H9 (cell line): ENCODE measurements at regions not wholly inside any gene's neighbourhood (a gene's known extent, or its start where the extent isn't known, plus 50 kb on each side); places are given as distances from the start of the nearest gene placed in this dataset.

Experiments
- DNase-seq: peaks from one replicate; pipeline ENCODE4 v3.0.0-alpha.2; 2017
- H2AFZ ChIP-seq: one replicate; pipeline ENCODE4 v1.6.1; 2013; ENCODE audit warnings: mild to moderate bottlenecking, low read length, control low read depth, moderate library complexity
- H2AK5ac ChIP-seq: 2 replicates; pipeline ENCODE4 v1.6.1; 2013; ENCODE audit warnings: low read length, control low read depth, mixed read lengths; ENCODE audit not compliant: insufficient read length
- H2BK120ac ChIP-seq: one replicate; pipeline ENCODE4 v1.6.1; 2013; ENCODE audit warnings: low read depth, mild to moderate bottlenecking, low read length, control low read depth, inconsistent platforms; ENCODE audit not compliant: poor library complexity, severe bottlenecking
- H2BK12ac ChIP-seq: 2 replicates; pipeline ENCODE4 v1.6.1; 2013; ENCODE audit warnings: low read length, control low read depth, mixed read lengths, low read depth; ENCODE audit not compliant: insufficient read length
- H2BK15ac ChIP-seq: 2 replicates; pipeline ENCODE4 v1.6.1; 2013; ENCODE audit warnings: low read depth, low read length, control low read depth
- H2BK20ac ChIP-seq: one replicate; pipeline ENCODE4 v1.6.1; 2013; ENCODE audit warnings: low read depth, mild to moderate bottlenecking, low read length, control low read depth, inconsistent platforms; ENCODE audit not compliant: poor library complexity, severe bottlenecking
- H2BK5ac ChIP-seq: 2 replicates; pipeline ENCODE4 v1.6.1; 2013; ENCODE audit warnings: low read length, control low read depth, mixed read lengths; ENCODE audit not compliant: insufficient read length
- H3K14ac ChIP-seq: 2 replicates; pipeline ENCODE4 v1.6.1; 2013; ENCODE audit warnings: low read length, control low read depth; ENCODE audit not compliant: insufficient read depth
- H3K18ac ChIP-seq: 2 replicates; pipeline ENCODE4 v1.6.1; 2013; ENCODE audit warnings: low read depth, mild to moderate bottlenecking, mixed read lengths, low read length, control low read depth; ENCODE audit not compliant: insufficient read length
- H3K23ac ChIP-seq: 2 replicates; pipeline ENCODE4 v1.6.1; 2013; ENCODE audit warnings: low read length, control low read depth, mixed read lengths, low read depth; ENCODE audit not compliant: insufficient read length
- H3K23me2 ChIP-seq: 2 replicates; pipeline ENCODE4 v1.6.1; 2013; ENCODE audit warnings: low read depth, mild to moderate bottlenecking, mixed read lengths, low read length, control low read depth; ENCODE audit not compliant: insufficient read length, poor library complexity, severe bottlenecking
- H3K27ac ChIP-seq: 2 replicates; pipeline ENCODE4 v1.5.1; 2013; ENCODE audit warnings: low read length, control low read depth, mixed read lengths, low read depth; ENCODE audit not compliant: insufficient read length
- H3K27me3 ChIP-seq: 2 replicates; pipeline ENCODE4 v1.6.1; 2013; ENCODE audit warnings: low read length, control low read depth, inconsistent platforms; ENCODE audit not compliant: insufficient read depth
- H3K4ac ChIP-seq: 2 replicates; pipeline ENCODE4 v1.6.1; 2013; ENCODE audit warnings: low read depth, mild to moderate bottlenecking, control low read depth, inconsistent platforms, low read length, moderate library complexity
- H3K4me1 ChIP-seq: 2 replicates; pipeline ENCODE4 v1.6.1; 2013; ENCODE audit warnings: low read length, control low read depth, inconsistent platforms; ENCODE audit not compliant: insufficient read depth
- H3K4me2 ChIP-seq: 2 replicates; pipeline ENCODE4 v1.6.1; 2013; ENCODE audit warnings: low read length, control low read depth, mixed read lengths; ENCODE audit not compliant: insufficient read length, insufficient read depth
- H3K56ac ChIP-seq: 2 replicates; pipeline ENCODE4 v1.6.1; 2013; ENCODE audit warnings: low read depth, mild to moderate bottlenecking, mixed read lengths, low read length, control low read depth; ENCODE audit not compliant: insufficient read length
- H3K79me1 ChIP-seq: 2 replicates; pipeline ENCODE4 v1.6.1; 2013; ENCODE audit warnings: low read depth, mild to moderate bottlenecking, moderate library complexity, low read length, control low read depth, inconsistent platforms; ENCODE audit not compliant: insufficient read depth, poor library complexity, severe bottlenecking
- H3K79me2 ChIP-seq: 2 replicates; pipeline ENCODE4 v1.6.1; 2013; ENCODE audit warnings: low read length, control low read depth, inconsistent platforms; ENCODE audit not compliant: insufficient read depth
- H3K9ac ChIP-seq: 2 replicates; pipeline ENCODE4 v1.6.1; 2013; ENCODE audit warnings: low read length, control low read depth, mixed read lengths; ENCODE audit not compliant: insufficient read length; ENCODE audit errors: extremely low read depth
- H3K9me3 ChIP-seq: one replicate; pipeline ENCODE4 v1.6.1; 2013; ENCODE audit warnings: low read depth, low read length, inconsistent platforms; ENCODE audit not compliant: control insufficient read depth
- H3T11ph ChIP-seq: one replicate; pipeline ENCODE4 v1.6.1; 2013; ENCODE audit warnings: mild to moderate bottlenecking, low read length, control low read depth, inconsistent platforms
- H4K20me1 ChIP-seq: one replicate; pipeline ENCODE4 v1.6.1; 2013; ENCODE audit not compliant: control insufficient read depth, insufficient read length, insufficient read depth
- H4K5ac ChIP-seq: 2 replicates; pipeline ENCODE4 v1.6.1; 2013; ENCODE audit warnings: low read depth, mild to moderate bottlenecking, mixed read lengths, low read length, control low read depth; ENCODE audit not compliant: insufficient read length
- H4K8ac ChIP-seq: replicated peaks from 2 replicates; pipeline ENCODE4 v1.6.1; 2013; ENCODE audit warnings: low read length, control low read depth, mixed read lengths, low read depth; ENCODE audit not compliant: insufficient read length
- H4K91ac ChIP-seq: 2 replicates; pipeline ENCODE4 v1.6.1; 2013; ENCODE audit warnings: low read depth, mild to moderate bottlenecking, moderate library complexity, mixed read lengths, low read length, control low read depth; ENCODE audit not compliant: insufficient read length
- H3K27ac Mint-ChIP-seq, 3 experiments: 2 replicates in 2 of 3; 3 replicates in 1 of 3; pipeline ENCODE4 v1.8.0; 2020 to 2021; ENCODE audit warnings: mixed read lengths in 3 of 3, mild to moderate bottlenecking in 1 of 3, moderate library complexity in 1 of 3
- H3K27me3 Mint-ChIP-seq: 2 replicates; pipeline ENCODE4 v1.8.0; 2021; ENCODE audit warnings: low read depth, mild to moderate bottlenecking, moderate library complexity, mixed read lengths
- H3K36me3 Mint-ChIP-seq, 3 experiments: 2 replicates in 2 of 3; 3 replicates in 1 of 3; pipeline ENCODE4 v1.8.0; 2020 to 2021; ENCODE audit warnings: low read depth in 3 of 3, mixed read lengths in 3 of 3; ENCODE audit not compliant: insufficient read depth in 1 of 3
- H3K4me1 Mint-ChIP-seq, 2 experiments: 2 replicates each; pipeline ENCODE4 v1.8.0; 2020; ENCODE audit warnings: mixed read lengths in 2 of 2
- H3K4me3 Mint-ChIP-seq, 2 experiments: 2 replicates in 1 of 2; 3 replicates in 1 of 2; pipeline ENCODE4 v1.8.0; 2020 to 2021; ENCODE audit warnings: mild to moderate bottlenecking in 2 of 2, mixed read lengths in 2 of 2, moderate library complexity in 1 of 2
- H3K9me3 Mint-ChIP-seq, 2 experiments: 2 replicates in 1 of 2; 3 replicates in 1 of 2; pipeline ENCODE4 v1.8.0; 2020; ENCODE audit warnings: mild to moderate bottlenecking in 2 of 2, mixed read lengths in 2 of 2, moderate library complexity in 1 of 2
- WGBS: extraction: QIAGEN DNeasy Blood & Tissue Kit; methylation state at CpG from one replicate; pipeline ENCODE4 v1.1.7; 2013; ENCODE audit warnings: missing lambda C conversion rate, low lambda C conversion rate, mixed read lengths; ENCODE audit not compliant: insufficient read length; ENCODE audit errors: extremely low coverage; 5-methylcytosine and 5-hydroxymethylcytosine counted together
- TF ChIP-seq, protein P1 (sequence below): fragments of 200-600 bp; sonication (generic); conservative IDR thresholded peaks from 3 replicates; pipeline ENCODE4 v1.8.0; 2021; ENCODE audit warnings: antibody characterized with exemption, mild to moderate bottlenecking

DNA sequence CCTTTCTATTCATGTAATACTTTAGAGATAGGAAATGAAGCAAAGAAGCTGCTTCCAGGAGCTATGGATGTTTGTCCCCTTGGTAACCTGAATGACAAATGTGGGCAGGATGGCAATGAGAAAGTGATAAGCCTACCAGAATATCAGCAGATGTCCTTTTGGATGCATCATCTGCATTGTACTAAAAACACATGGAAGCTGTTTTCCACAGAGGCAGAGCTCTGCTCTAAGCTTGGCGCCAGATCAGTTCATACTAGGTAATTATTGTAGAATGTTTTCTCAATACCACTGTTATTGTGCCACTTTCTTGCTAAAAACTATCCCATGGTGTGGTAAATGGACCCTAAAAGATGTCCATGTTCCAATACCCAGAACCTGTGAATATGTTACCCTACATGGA, 100.2 kb downstream of the DTWD1 start:
- no peaks in the 10 kb centered on the region for H3K79me1 ChIP-seq
- no peak overlapping the region for H2AK5ac ChIP-seq
- WGBS, result no CpG with 5 or more reads among the region's 1 CpG
- Mint-ChIP-seq H3K27ac (no peak overlapping the region), H3K4me3 (no peak overlapping the region), H3K9me3 (peaks cover 3 to 5% of the 10 kb centered on the region in 2 experiments; a peak in 2 of 5 replicates), H3K4me1 (peaks cover 6 to 7% of the 10 kb centered on the region in 2 experiments), H3K27me3 (peaks cover 12% of the 10 kb centered on the region; the same call in 1 of the 2 replicates), H3K36me3 (no peaks in the 10 kb centered on the region; a peak in 1 of 7 replicates)
- no peak overlapping the region for H3K27ac ChIP-seq
- H3K4ac ChIP-seq, result no peak overlapping the region
- no peak for DNase-seq
- H4K20me1 ChIP-seq, result no peaks in the 10 kb centered on the region
- no peak overlapping the region for H3K9ac ChIP-seq
- no peak overlapping the region for H2BK15ac ChIP-seq
- H3K4me2 ChIP-seq, result no peak overlapping the region
- no peak overlapping the region for H4K5ac ChIP-seq
- no peak overlapping the region for H3K14ac ChIP-seq
- no peak overlapping the region for H4K8ac ChIP-seq
- no peaks in the 10 kb centered on the region for H3K27me3 ChIP-seq
- no peak overlapping the region for H2BK20ac ChIP-seq
- no peak overlapping the region for H3K18ac ChIP-seq
- no peak overlapping the region for H3K56ac ChIP-seq
- H4K91ac ChIP-seq, result no peak overlapping the region
- no peak overlapping the region for H2BK5ac ChIP-seq
- H2AFZ ChIP-seq, result no peak overlapping the region
- no peaks in the 10 kb centered on the region for H3K23me2 ChIP-seq
- no peak overlapping the region for H2BK120ac ChIP-seq
- TF ChIP-seq, protein P1, sequence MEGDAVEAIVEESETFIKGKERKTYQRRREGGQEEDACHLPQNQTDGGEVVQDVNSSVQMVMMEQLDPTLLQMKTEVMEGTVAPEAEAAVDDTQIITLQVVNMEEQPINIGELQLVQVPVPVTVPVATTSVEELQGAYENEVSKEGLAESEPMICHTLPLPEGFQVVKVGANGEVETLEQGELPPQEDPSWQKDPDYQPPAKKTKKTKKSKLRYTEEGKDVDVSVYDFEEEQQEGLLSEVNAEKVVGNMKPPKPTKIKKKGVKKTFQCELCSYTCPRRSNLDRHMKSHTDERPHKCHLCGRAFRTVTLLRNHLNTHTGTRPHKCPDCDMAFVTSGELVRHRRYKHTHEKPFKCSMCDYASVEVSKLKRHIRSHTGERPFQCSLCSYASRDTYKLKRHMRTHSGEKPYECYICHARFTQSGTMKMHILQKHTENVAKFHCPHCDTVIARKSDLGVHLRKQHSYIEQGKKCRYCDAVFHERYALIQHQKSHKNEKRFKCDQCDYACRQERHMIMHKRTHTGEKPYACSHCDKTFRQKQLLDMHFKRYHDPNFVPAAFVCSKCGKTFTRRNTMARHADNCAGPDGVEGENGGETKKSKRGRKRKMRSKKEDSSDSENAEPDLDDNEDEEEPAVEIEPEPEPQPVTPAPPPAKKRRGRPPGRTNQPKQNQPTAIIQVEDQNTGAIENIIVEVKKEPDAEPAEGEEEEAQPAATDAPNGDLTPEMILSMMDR, result no peak
- H3T11ph ChIP-seq, result no peak overlapping the region
- H2BK12ac ChIP-seq, result no peak overlapping the region
- H3K9me3 ChIP-seq, result no peaks in the 10 kb centered on the region
- H3K79me2 ChIP-seq, result no peaks in the 10 kb centered on the region
- no peaks in the 10 kb centered on the region; the same call in 1 of the 2 replicates for H3K4me1 ChIP-seq
- H3K23ac ChIP-seq, result no peak overlapping the region
